OCI-LY1 (cell line): ENCODE measurements at regions not wholly inside any gene's neighbourhood (a gene's known extent, or its start where the extent isn't known, plus 50 kb on each side); places are given as distances from the start of the nearest gene placed in this dataset.

ENCODE experiments used
- H2AFZ ChIP-seq: fragments of 200-600 bp; sonication (generic), shearing (Covaris generic); 2 replicates; pipeline ENCODE4 v1.6.0; 2014; ENCODE audit warnings: antibody characterized with exemption, mild to moderate bottlenecking, low read length
- H3F3A ChIP-seq: fragments of 200-600 bp; sonication (generic), shearing (Covaris generic); 2 replicates; pipeline ENCODE4 v1.6.0; 2014; ENCODE audit warnings: mild to moderate bottlenecking, antibody characterized with exemption, low read length, moderate library complexity; ENCODE audit not compliant: insufficient read depth
- H3K27ac ChIP-seq: fragments of 200-600 bp; sonication (generic); 2 replicates; pipeline ENCODE4 v1.5.1; 2014; ENCODE audit warnings: low read length, mixed run types, mild to moderate bottlenecking, low read depth; ENCODE audit not compliant: poor library complexity, severe bottlenecking
- H3K27me3 ChIP-seq: fragments of 200-600 bp; sonication (generic); 2 replicates; pipeline ENCODE4 v1.6.0; 2014; ENCODE audit warnings: antibody characterized with exemption, mild to moderate bottlenecking, low read length, moderate library complexity; ENCODE audit not compliant: insufficient read depth
- H3K36me3 ChIP-seq: fragments of 200-600 bp; sonication (generic); 2 replicates; pipeline ENCODE4 v1.6.1; 2014; ENCODE audit warnings: mild to moderate bottlenecking, antibody characterized with exemption, low read length, moderate library complexity, mixed read lengths; ENCODE audit not compliant: insufficient read depth
- H3K4me1 ChIP-seq: fragments of 200-600 bp; sonication (generic); 2 replicates; pipeline ENCODE4 v1.5.1; 2014; ENCODE audit warnings: mild to moderate bottlenecking, low read length, moderate library complexity; ENCODE audit not compliant: insufficient read depth, severe bottlenecking
- H3K4me2 ChIP-seq: fragments of 200-600 bp; sonication (generic), shearing (Covaris generic); 2 replicates; pipeline ENCODE4 v1.6.1; 2014; ENCODE audit warnings: low read length
- H3K4me3 ChIP-seq: fragments of 200-600 bp; sonication (generic); 2 replicates; pipeline ENCODE4 v1.5.1; 2014; ENCODE audit warnings: low read length, low read depth, mild to moderate bottlenecking, mixed read lengths; ENCODE audit not compliant: poor library complexity, severe bottlenecking
- H3K79me2 ChIP-seq: fragments of 200-600 bp; shearing (Covaris generic); 2 replicates; pipeline ENCODE4 v1.6.1; 2016; ENCODE audit warnings: mixed run types, low read length, mixed read lengths; ENCODE audit not compliant: insufficient read depth
- H3K9ac ChIP-seq: fragments of 200-600 bp; sonication (generic), shearing (Covaris generic); 2 replicates; pipeline ENCODE4 v1.6.1; 2014; ENCODE audit warnings: mild to moderate bottlenecking, low read length, mixed read lengths
- H3K9me2 ChIP-seq: fragments of 200-600 bp; sonication (generic), shearing (Covaris generic); 2 replicates; pipeline ENCODE4 v1.6.1; 2014; ENCODE audit warnings: low read depth, mild to moderate bottlenecking, low read length, mixed read lengths
- H3K9me3 ChIP-seq: fragments of 200-600 bp; shearing (Covaris generic); 2 replicates; pipeline ENCODE4 v1.6.1; 2014; ENCODE audit warnings: low read length, mixed read lengths
- H4K20me1 ChIP-seq: fragments of 200-600 bp; sonication (generic), shearing (Covaris generic); 2 replicates; pipeline ENCODE4 v1.6.0; 2016; ENCODE audit warnings: mild to moderate bottlenecking, low read length; ENCODE audit not compliant: insufficient read depth
- CTCF ChIP-seq: fragments of 200-600 bp; sonication (generic), shearing (Covaris generic); IDR thresholded peaks from 2 replicates; pipeline ENCODE4 v1.5.1; 2017; ENCODE audit warnings: mild to moderate bottlenecking, antibody characterized with exemption, low read length, moderate library complexity, mixed read lengths
- EZH2 ChIP-seq: fragments of 200-600 bp; sonication (generic), shearing (Covaris generic); IDR thresholded peaks from 2 replicates; pipeline ENCODE4 v1.8.0; 2017; ENCODE audit warnings: borderline replicate concordance, mixed run types, mild to moderate bottlenecking, antibody characterized with exemption, low read length, moderate library complexity, mixed read lengths

- H3K36me3 ChIP-seq, result no peaks in the 10 kb centered on the region
- H2AFZ ChIP-seq, result no peak overlapping the region
- no peak for TF ChIP-seq EZH2
- H3K9me2 ChIP-seq, result no peaks in the 10 kb centered on the region
- H3K4me1 ChIP-seq, result no peaks in the 10 kb centered on the region
- H3K27ac ChIP-seq, result no peak overlapping the region
- H3F3A ChIP-seq, result no peaks in the 10 kb centered on the region
- no peak overlapping the region for H3K9ac ChIP-seq
- no peaks in the 10 kb centered on the region; the same call in 1 of the 2 replicates for H3K27me3 ChIP-seq
- H3K79me2 ChIP-seq, result no peaks in the 10 kb centered on the region
- H4K20me1 ChIP-seq, result no peaks in the 10 kb centered on the region
- no peak overlapping the region for H3K4me2 ChIP-seq
- no peak overlapping the region for H3K4me3 ChIP-seq
- 0 out of 2 replicates have a peak, but pooled peaks cover 4% of the 10 kb centered on the region for H3K9me3 ChIP-seq
Measured at GRCh38 chr2:236811062-236811656, 241.5 kb downstream of the ACKR3 start.

- Histone ChIP-seq H4K20me1 (no peaks in the 10 kb centered on the region), H3K79me2 (no peaks in the 10 kb centered on the region), H3K27ac (no peak overlapping the region), H3K4me1 (no peaks in the 10 kb centered on the region), H2AFZ (no peak overlapping the region), H3K27me3 (no peaks in the 10 kb centered on the region; the same call in 1 of the 2 replicates), H3K9me2 (no peaks in the 10 kb centered on the region), H3K36me3 (no peaks in the 10 kb centered on the region), H3F3A (no peaks in the 10 kb centered on the region), H3K4me3 (no peak overlapping the region), H3K9ac (no peak overlapping the region), H3K4me2 (no peak overlapping the region), H3K9me3 (0 out of 2 replicates have a peak, but pooled peaks cover 4% of the 10 kb centered on the region)
- TF ChIP-seq EZH2, result no peak
- TF ChIP-seq CTCF, result no peak
Measured at GRCh38 chr2:236813766-236814165, 244.1 kb downstream of the ACKR3 start.

GRCh38 chr2:236814593-236814992 is 245.0 kb downstream of the ACKR3 start:
- Histone ChIP-seq H3K36me3 (no peaks in the 10 kb centered on the region), H3K79me2 (no peaks in the 10 kb centered on the region), H3K27me3 (no peaks in the 10 kb centered on the region; the same call in 1 of the 2 replicates), H2AFZ (no peak overlapping the region), H3F3A (no peaks in the 10 kb centered on the region), H3K9me2 (no peaks in the 10 kb centered on the region), H3K4me2 (no peak overlapping the region), H3K9me3 (no peaks in the 10 kb centered on the region), H3K4me3 (no peak overlapping the region), H3K9ac (no peak overlapping the region), H3K4me1 (no peaks in the 10 kb centered on the region), H3K27ac (no peak overlapping the region), H4K20me1 (no peaks in the 10 kb centered on the region)
- no peak for TF ChIP-seq CTCF
- TF ChIP-seq EZH2, result no peak

DNA sequence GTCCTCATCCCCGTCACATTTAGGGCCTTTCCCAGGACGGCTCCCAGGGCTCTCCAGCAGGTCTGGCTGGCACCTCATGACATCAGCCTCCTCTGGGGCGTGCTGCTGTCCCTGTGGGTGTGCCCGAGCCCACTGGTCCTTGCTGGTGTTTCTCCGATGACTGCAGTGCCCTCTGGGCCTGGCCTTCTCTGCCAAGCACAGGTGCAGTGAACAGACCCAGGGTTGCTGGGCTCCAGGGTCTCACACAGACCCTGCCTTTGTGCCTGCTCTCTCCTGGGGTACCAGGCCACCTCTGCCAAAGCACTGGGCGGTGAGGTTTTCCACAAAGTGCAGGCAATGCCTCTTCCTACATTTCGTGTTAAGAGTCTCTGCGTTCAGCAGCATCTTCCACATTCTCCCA is 246.1 kb downstream of the ACKR3 start:
- Histone ChIP-seq H3K4me3 (no peak overlapping the region), H3K9me2 (no peaks in the 10 kb centered on the region), H3K27me3 (no peaks in the 10 kb centered on the region), H3K79me2 (no peaks in the 10 kb centered on the region), H3K4me2 (no peak overlapping the region), H2AFZ (no peak overlapping the region), H3K9me3 (no peaks in the 10 kb centered on the region), H3K36me3 (no peaks in the 10 kb centered on the region), H3K4me1 (no peaks in the 10 kb centered on the region), H3K9ac (no peak overlapping the region), H3F3A (no peaks in the 10 kb centered on the region), H3K27ac (no peak overlapping the region), H4K20me1 (no peaks in the 10 kb centered on the region)
- no peak for TF ChIP-seq CTCF
- TF ChIP-seq EZH2, result no peak
